ENCODE measurements at regions not wholly inside any gene's neighbourhood (a gene's known extent, or its start where the extent isn't known, plus 50 kb on each side); places are given as distances from the start of the nearest gene placed in this dataset.
"Not testable (repeated sequence)": the region's sequence is repeated elsewhere in the genome, so short reads cannot be mapped to it uniquely, and the experiment has no call there.

GRCh38 chr16:66049865-66050264 lies 316.6 kb upstream of the CDH5 start:
- no peak for DNase-seq (ENCODE audit: low read depth)
- H3K4me3 ChIP-seq (ENCODE audit: low read depth, low read length) = no peak overlapping the region

- no peak for DNase-seq (ENCODE audit: low read depth)
- no peak overlapping the region for H3K4me3 ChIP-seq (ENCODE audit: low read depth, low read length)
Measured at GRCh38 chr16:66045626-66046025, 320.9 kb upstream of the CDH5 start.

GRCh38 chr16:66044556-66044955 lies 321.9 kb upstream of the CDH5 start:
- no peak for DNase-seq (ENCODE audit: low read depth)
- no peak overlapping the region for H3K4me3 ChIP-seq (ENCODE audit: low read depth, low read length)

- no peak overlapping the region for H3K4me3 ChIP-seq (ENCODE audit: low read depth, low read length)
- DNase-seq (ENCODE audit: low read depth) = no peak
Measured at GRCh38 chr16:66044089-66044488, 322.4 kb upstream of the CDH5 start.

- H3K4me3 ChIP-seq (ENCODE audit: low read depth, low read length) = no peak overlapping the region
- no peak for DNase-seq (ENCODE audit: low read depth)
Measured at GRCh38 chr16:66043326-66043725, 323.2 kb upstream of the CDH5 start.

DNA sequence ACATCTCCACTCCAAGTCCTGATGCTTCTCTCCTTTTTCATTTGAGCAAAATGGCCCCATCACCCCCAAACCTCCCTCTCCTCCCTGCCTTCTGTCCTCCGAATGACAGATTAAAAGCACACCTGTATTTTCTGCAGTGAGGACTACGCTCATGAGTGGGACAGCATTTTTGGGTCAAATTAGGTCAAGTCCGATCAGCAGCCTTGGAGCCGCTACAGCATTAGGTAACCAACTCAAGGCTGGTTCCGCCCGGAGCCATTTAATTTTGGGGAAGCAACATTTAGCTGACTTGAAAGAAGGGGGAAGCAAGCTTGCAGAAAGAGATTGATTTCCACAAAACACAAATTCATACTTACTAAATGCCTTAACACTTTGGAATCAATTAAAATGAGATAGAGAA lies 324.1 kb upstream of the CDH5 start:
- no peak overlapping the region for H3K4me3 ChIP-seq (ENCODE audit: low read depth, low read length)
- no peak for DNase-seq (ENCODE audit: low read depth)

DNA sequence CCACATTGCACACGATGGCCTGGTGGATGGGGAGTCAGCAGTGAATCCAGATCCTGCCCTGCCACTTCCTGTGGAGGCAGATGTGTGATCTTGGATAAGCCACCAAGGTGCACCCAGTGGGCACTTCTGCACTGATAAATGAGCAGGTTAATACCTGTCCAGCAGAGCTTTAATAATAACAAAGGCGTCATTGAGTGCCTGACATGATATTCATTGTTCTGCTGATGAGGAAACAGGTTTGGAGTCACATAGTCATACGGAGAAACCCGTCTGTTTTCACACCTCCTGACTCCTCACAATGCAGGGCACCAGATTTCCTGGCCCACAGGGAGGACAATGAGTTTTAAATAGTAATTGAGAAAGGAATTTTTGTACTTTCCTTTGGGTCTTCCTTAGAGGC lies 324.6 kb upstream of the CDH5 start:
- no peak overlapping the region for H3K4me3 ChIP-seq (ENCODE audit: low read depth, low read length)
- DNase-seq (ENCODE audit: low read depth) = no peak

DNA sequence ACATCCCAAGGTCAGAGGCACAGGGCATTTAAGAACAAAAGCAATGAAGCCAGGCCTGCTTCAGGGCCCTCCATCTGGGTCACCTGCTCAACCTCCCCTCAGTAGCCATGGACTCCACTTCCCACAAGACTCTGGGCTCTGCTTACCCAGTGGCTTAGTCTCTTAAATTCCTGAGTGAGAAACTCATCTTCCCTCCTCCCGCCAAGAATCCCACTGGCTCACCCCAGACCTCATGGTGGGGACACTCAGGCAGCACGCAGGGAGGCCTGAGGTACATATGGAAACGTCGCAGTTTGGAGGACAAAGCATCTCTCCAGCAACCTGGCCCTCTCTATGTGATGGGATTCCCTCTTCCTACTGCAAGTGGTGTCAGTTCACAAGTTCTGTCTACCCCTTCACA lies 326.7 kb upstream of the CDH5 start:
- no peak overlapping the region for H3K4me3 ChIP-seq (ENCODE audit: low read depth, low read length)
- no peak for DNase-seq (ENCODE audit: low read depth)

DNA sequence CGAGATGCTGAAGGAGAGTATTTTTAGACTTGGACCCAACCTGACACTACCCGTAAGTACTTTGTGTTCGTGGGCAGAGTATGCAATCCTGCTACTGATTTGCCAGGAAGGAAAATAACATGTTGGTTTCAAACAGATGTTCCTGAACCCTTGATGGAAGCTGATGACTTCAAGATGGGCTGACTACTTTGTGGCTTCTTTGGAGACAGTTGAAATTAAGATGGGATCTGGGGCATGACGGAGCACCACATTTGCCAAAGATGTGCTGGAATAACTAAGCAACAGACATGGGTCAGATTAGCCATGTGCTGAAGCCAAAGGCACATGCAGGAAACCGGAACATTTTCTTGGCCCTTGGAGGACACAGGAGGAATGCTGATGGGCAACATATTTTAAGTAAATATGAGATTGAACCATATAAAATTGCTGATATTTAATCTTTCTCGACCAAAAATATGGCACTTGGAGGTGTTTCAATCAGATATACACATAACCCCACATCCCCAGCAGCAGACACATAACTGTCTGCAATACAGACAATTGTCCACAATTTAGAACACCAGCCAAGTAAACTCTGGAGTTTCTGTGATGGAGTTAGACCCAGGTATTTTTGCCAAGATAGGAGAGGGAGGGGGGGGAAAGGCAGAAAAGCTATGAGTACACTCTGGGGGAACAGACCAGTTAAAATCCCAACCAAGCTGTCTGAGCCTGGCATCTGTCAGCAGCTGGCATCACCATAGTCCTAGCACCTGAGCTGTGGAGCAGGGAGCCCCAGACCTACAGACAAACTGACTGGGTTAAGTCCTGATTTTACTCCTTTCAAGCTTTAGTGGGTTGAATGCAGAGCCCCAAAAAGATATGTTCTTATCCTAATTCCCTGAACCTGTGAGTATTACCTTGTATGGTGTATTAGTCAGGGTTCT lies 329.4 kb upstream of the CDH5 start:
- no peak overlapping the region for H3K4me3 ChIP-seq (ENCODE audit: low read depth, low read length)
- peak; percentile 53 for DNase-seq (ENCODE audit: low read depth)

- no peak for DNase-seq (ENCODE audit: low read depth)
Measured at GRCh38 chr16:66036184-66036583, 330.3 kb upstream of the CDH5 start.

DNA sequence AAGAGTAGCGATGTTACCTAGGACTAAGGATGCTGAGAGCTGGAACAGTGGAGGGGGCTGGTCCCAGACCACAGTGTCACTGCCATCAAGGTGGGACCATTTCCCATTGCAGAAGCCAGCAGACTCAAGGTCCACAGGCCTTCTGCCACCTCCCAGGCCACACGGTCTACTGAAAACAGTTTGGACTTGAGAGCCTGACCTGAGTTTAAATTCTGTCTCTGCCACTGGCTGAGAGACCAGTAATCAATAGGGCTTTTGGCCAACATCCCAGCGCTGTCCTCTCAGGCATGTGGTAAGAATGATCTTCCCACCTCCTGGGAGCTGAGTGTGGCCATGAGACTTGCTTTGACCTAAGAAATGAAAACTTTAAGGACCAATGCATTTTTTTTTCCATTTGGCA lies 331.4 kb upstream of the CDH5 start:
- no peak overlapping the region for H3K4me3 ChIP-seq (ENCODE audit: low read depth, low read length)
- DNase-seq (ENCODE audit: low read depth) = no peak

More at GRCh38 chr16:66036184-66036583, 330.3 kb upstream of the CDH5 start:
- H3K4me3 ChIP-seq (ENCODE audit: low read depth, low read length) = no peak overlapping the region

GRCh38 chr16:66032841-66033240 lies 333.6 kb upstream of the CDH5 start:
- DNase-seq (ENCODE audit: low read depth) = no peak
- H3K4me3 ChIP-seq (ENCODE audit: low read depth, low read length) = no peak overlapping the region

GRCh38 chr16:66030036-66030435 lies 336.5 kb upstream of the CDH5 start:
- peak; percentile 40 for DNase-seq (ENCODE audit: low read depth)
- no peak overlapping the region for H3K4me3 ChIP-seq (ENCODE audit: low read depth, low read length)

DNA sequence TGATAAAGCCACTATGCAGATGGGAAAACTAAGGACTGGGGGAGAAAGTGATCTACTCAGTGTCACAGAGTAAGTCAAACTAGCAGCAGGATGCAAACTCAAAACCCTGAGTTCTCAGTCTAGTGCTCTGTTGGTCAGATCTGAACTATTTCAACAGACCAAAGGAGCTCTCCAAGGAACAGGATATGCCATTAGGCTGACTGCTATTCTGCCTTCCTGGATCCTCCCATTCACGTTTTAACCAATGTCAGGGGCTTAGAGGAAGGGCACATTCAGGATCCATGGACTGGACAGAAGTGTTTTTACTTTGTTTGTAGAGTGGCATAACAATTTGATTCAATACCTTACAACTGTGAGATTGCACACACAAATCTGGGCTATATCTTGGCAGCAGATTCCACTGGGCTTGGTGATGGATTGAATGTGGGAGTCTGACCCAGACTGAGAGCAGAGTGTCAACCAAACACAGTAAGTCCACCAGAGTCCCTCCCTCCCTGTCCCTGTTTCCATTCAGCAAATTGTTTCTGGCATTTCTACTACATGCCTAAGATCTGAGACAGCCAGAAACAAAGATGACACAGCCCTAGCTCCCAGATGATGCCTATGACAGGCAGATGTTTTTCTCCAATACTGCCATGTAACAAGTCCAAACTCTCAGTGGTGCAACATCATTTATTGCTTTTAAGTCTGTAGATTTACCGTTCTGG lies 337.8 kb upstream of the CDH5 start:
- DNase-seq (ENCODE audit: low read depth) = peak; percentile 60
- H3K4me3 ChIP-seq (ENCODE audit: low read depth, low read length) = no peak overlapping the region

GRCh38 chr16:66026787-66027330 lies 339.6 kb upstream of the CDH5 start:
- no peak overlapping the region for H3K4me3 ChIP-seq (ENCODE audit: low read depth, low read length)
- DNase-seq (ENCODE audit: low read depth) = no peak

DNA sequence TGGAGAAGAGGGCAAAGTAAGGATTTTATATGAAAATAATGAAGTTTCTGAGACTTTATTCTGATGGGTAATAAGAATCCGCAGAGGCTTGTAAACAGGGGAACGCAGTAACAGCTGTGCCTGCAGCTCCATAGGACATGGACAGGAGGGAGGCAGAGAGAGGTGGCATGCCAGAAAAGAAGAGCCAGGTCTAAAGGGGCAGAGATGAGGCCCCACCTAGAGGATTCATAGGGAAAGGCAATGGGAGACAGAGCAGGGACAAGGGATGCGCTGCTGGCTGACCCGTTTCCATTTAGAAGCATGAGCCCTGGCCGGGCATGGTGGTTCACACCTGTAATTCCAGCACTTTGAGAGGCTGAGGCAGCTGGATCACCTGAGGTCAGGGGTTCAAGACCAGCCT lies 340.3 kb upstream of the CDH5 start:
- no peak for DNase-seq (ENCODE audit: low read depth)

GRCh38 chr16:66025751-66026150 lies 340.7 kb upstream of the CDH5 start:
- no peak for DNase-seq (ENCODE audit: low read depth)
- no peak overlapping the region for H3K4me3 ChIP-seq (ENCODE audit: low read depth, low read length)

More for the DNA sequence above, 340.3 kb upstream of the CDH5 start:
- no peak overlapping the region for H3K4me3 ChIP-seq (ENCODE audit: low read depth, low read length)

DNA sequence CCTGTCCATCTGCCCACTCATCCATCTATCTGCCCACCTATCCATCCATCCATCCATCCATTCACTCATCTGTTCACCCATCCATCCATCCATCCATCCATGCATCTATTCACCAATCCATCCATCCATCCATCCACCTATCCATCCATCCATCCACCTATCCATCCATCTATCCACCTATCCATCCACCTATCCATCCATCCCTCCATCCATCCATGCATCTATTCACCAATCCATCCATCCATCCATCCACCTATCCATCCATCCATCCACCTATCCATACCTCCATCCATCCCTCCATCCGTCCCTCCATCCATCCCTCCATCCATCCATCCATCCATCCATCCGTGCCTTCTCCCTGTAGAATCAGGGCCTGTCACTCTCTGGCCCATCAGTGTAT lies 341.9 kb upstream of the CDH5 start:
- not testable (repeated sequence) for DNase-seq (ENCODE audit: low read depth); H3K4me3 ChIP-seq (ENCODE audit: low read depth, low read length)

- H3K4me3 ChIP-seq (ENCODE audit: low read depth, low read length) = no peak overlapping the region
Measured at GRCh38 chr16:66023481-66023880, 343.0 kb upstream of the CDH5 start.

DNA sequence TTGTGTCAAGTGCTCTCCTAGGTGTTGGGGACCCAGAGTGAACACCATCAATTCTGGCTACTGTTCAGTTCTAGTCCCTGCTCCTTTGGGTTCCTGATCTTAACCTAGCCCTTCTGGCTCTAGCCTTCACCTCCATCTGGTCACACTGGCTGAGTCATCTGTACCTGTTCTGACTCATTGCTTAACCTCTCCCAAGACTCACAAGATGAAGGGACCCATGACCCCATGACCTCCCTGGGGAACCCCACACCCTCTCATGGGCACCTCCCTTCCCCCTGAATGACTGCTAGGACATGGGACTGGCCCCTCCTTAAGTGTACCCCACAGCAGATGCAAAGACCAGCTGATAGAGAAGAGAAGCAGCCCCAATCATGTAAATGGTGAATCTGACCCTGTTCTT lies 345.8 kb upstream of the CDH5 start:
- H3K4me3 ChIP-seq (ENCODE audit: low read depth, low read length) = no peak overlapping the region
- DNase-seq (ENCODE audit: low read depth) = no peak

More at GRCh38 chr16:66023481-66023880, 343.0 kb upstream of the CDH5 start:
- DNase-seq (ENCODE audit: low read depth) = no peak
